ENCODE measurements at regions not wholly inside any gene's neighbourhood (a gene's known extent, or its start where the extent isn't known, plus 50 kb on each side); places are given as distances from the start of the nearest gene placed in this dataset.

DNA sequence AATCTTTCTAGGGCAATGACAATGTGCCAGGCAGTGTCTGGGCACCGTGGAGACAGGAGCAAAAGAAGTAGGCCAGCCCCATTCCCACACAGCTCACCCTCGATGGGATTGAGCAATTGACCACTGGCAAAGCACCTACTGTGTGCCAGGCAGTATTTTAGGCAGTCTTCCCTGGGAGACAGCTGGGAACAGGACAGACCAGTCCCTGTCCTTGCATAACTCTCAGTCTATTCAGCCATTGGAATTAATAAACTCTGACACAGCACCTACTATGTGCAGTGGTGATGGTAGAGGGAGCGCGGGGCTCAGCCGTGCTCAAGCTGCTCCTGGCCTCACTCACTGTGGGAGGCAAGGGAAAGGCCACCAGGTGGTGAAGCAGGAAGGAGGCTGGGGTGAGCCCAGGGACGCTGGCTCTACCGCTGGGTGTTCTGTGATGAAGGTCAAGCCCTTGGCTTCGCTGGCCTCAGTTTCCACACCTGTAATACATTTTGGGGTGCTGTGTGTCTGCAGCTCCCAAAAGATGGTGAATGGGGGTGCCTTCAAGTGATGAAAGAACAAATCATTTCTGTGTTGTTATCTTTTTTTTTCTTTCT is 122.3 kb upstream of the PMEPA1 start:
- ATAC-seq, result no peak
- Histone ChIP-seq H3K27me3 (ENCODE audit: low read depth) (no peaks in the 10 kb centered on the region), H3K27ac (no peak overlapping the region), H3K36me3 (no peaks in the 10 kb centered on the region), H3K4me3 (no peak overlapping the region), H3K4me1 (no peaks in the 10 kb centered on the region), H3K9me3 (no peaks in the 10 kb centered on the region)
- TF ChIP-seq, protein P1, sequence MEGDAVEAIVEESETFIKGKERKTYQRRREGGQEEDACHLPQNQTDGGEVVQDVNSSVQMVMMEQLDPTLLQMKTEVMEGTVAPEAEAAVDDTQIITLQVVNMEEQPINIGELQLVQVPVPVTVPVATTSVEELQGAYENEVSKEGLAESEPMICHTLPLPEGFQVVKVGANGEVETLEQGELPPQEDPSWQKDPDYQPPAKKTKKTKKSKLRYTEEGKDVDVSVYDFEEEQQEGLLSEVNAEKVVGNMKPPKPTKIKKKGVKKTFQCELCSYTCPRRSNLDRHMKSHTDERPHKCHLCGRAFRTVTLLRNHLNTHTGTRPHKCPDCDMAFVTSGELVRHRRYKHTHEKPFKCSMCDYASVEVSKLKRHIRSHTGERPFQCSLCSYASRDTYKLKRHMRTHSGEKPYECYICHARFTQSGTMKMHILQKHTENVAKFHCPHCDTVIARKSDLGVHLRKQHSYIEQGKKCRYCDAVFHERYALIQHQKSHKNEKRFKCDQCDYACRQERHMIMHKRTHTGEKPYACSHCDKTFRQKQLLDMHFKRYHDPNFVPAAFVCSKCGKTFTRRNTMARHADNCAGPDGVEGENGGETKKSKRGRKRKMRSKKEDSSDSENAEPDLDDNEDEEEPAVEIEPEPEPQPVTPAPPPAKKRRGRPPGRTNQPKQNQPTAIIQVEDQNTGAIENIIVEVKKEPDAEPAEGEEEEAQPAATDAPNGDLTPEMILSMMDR (IDR thresholded peaks at IDR 0.05), result no peak
- DNase-seq, result no peak
- intact Hi-C loops (cut with DNase I), result no loop called here

DNA sequence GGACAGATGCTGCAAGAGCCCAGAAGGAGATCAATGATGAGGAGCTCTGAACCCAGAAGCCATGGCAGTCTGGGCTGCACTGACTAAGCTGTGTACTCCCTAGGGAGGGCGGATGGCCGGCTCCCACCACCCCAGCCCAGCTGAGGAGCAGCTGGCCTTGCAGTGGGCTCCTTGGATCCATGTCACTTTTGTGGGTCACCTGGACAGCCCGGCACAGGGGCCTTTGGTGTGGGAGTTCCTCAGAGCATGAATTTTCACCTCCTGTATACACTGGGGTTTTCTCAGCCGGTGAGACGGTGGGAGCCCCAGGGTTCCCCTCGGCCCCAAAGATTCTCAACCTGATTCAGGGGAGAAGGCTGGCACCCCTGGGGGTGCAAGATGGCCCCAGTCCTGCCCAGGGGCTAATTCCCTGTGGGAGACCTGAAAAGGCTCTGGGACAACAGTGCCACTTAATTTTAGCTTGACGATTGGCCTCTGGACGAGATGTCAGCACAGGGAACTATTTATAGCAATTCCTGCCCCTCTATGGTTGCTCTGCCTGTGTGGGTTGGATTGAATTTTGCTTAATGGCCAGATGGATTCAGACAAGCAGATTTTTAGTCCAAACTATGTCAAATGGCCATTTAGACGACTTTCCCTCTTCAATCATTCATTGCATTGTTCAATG is 121.6 kb upstream of the PMEPA1 start:
- H3K36me3 ChIP-seq, result no peaks in the 10 kb centered on the region
- TF ChIP-seq, protein P1 (IDR thresholded peaks at IDR 0.05), result no peak
- no peaks in the 10 kb centered on the region for H3K27me3 ChIP-seq (ENCODE audit: low read depth)
- H3K4me3 ChIP-seq, result no peak overlapping the region
- no peak overlapping the region for H3K27ac ChIP-seq
- no peaks in the 10 kb centered on the region for H3K9me3 ChIP-seq
- intact Hi-C loops (cut with DNase I), result no loop called here
- ATAC-seq, result no peak
- H3K4me1 ChIP-seq, result no peaks in the 10 kb centered on the region
- no peak for DNase-seq

GRCh38 chr20:57830515-57830895 is 120.7 kb upstream of the PMEPA1 start:
- H3K36me3 ChIP-seq, result no peaks in the 10 kb centered on the region
- DNase-seq (no peak), ATAC-seq (no peak)
- H3K27me3 ChIP-seq (ENCODE audit: low read depth), result no peaks in the 10 kb centered on the region
- no peaks in the 10 kb centered on the region for H3K4me1 ChIP-seq
- H3K4me3 ChIP-seq, result no peak overlapping the region
- TF ChIP-seq, protein P1 (IDR thresholded peaks at IDR 0.05), result no peak
- intact Hi-C loops (cut with DNase I), result no loop called here
- no peak overlapping the region for H3K27ac ChIP-seq
- no peaks in the 10 kb centered on the region for H3K9me3 ChIP-seq

DNA sequence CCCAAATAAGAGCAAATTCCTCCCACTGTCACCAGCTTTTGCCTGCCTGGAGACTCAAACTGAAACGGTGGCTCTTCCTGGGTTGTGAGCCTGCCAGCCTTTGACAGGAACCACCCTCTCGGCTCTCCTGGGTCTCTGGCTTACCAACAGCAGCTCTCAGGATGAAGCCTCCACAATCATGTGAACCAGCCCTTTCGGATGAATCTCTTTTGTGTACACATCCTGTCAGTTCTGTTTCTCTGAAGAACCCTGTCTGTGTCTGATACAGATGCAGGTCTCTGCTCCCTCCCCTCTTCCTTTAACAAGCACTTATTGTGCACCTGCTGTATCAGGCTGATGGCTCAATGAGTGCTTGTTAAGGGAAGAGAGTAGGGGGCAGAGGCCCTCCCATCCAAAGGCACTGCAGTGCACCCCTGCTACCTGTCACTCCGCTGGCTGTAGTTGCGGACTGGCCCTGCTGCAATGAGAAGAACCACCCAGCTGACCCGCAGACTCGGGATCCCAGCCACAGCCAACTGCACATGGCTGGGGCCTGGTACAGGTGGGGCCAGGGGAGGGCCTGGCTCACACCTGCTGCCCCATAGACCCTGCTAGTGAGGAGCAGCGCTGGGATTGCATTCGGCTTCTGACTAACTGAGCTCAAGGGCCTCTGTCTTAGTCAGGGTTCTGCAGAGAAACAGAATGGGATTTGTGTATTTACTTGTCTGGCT is 120.1 kb upstream of the PMEPA1 start:
- Histone ChIP-seq H3K27ac (no peak overlapping the region), H3K36me3 (no peaks in the 10 kb centered on the region), H3K4me3 (no peak overlapping the region), H3K4me1 (no peaks in the 10 kb centered on the region), H3K27me3 (ENCODE audit: low read depth) (no peaks in the 10 kb centered on the region), H3K9me3 (no peaks in the 10 kb centered on the region)
- ATAC-seq (no peak), DNase-seq (no peak)
- TF ChIP-seq, protein P1 (IDR thresholded peaks at IDR 0.05), result no peak
- intact Hi-C loops (cut with DNase I), result no loop called here

- Histone ChIP-seq H3K9me3 (no peaks in the 10 kb centered on the region), H3K4me3 (no peak overlapping the region), H3K4me1 (no peaks in the 10 kb centered on the region), H3K36me3 (no peaks in the 10 kb centered on the region), H3K27ac (no peak overlapping the region), H3K27me3 (ENCODE audit: low read depth) (no peaks in the 10 kb centered on the region)
- intact Hi-C loops (cut with DNase I), result no loop called here
- TF ChIP-seq, protein P1 (IDR thresholded peaks at IDR 0.05), result no peak
- ATAC-seq (no peak), DNase-seq (no peak)
Measured at GRCh38 chr20:57829336-57829735, 119.5 kb upstream of the PMEPA1 start.
